GM23338 (cell line): ENCODE measurements at regions not wholly inside any gene's neighbourhood (a gene's known extent, or its start where the extent isn't known, plus 50 kb on each side); places are given as distances from the start of the nearest gene placed in this dataset.

Experiments
- ATAC-seq: fragments of 200-7000 bp; cut with Tn5 transposase; 3 replicates; pipeline ENCODE4 v1.9.1; 2020
- DNase-seq: peaks from one replicate; pipeline ENCODE4 v3.0.0-alpha.2; 2015; ENCODE audit warnings: low spot score
- H2AFZ ChIP-seq: fragments of 200-600 bp; sonication (generic); 2 replicates; pipeline ENCODE4 v1.8.0; 2016; ENCODE audit warnings: antibody characterized with exemption, mild to moderate bottlenecking, moderate library complexity
- H3F3A ChIP-seq: fragments of 200-600 bp; sonication (generic); replicated peaks from 2 replicates; pipeline ENCODE4 v1.8.0; 2017; ENCODE audit warnings: antibody characterized with exemption, mixed run types, low read depth
- H3K27ac ChIP-seq: fragments of 200-600 bp; sonication (generic); 2 replicates; pipeline ENCODE4 v1.6.1; 2016; ENCODE audit warnings: low read depth
- H3K27me3 ChIP-seq: fragments of 200-600 bp; sonication (generic); 2 replicates; pipeline ENCODE4 v1.8.0; 2016; ENCODE audit warnings: mild to moderate bottlenecking, mixed run types, moderate library complexity; ENCODE audit not compliant: insufficient read depth
- H3K36me3 ChIP-seq: fragments of 200-600 bp; sonication (generic); 2 replicates; pipeline ENCODE4 v1.8.0; 2016; ENCODE audit warnings: mild to moderate bottlenecking; ENCODE audit not compliant: insufficient read depth
- H3K4me1 ChIP-seq: fragments of 200-600 bp; sonication (generic); 2 replicates; pipeline ENCODE4 v1.8.0; 2016; ENCODE audit warnings: mild to moderate bottlenecking, moderate library complexity; ENCODE audit not compliant: insufficient read depth
- H3K4me2 ChIP-seq: fragments of 200-600 bp; sonication (generic); 2 replicates; pipeline ENCODE4 v1.7.1; 2017; ENCODE audit warnings: mixed run types
- H3K4me3 ChIP-seq: fragments of 200-600 bp; sonication (generic); 2 replicates; pipeline ENCODE4 v1.6.1; 2016; ENCODE audit warnings: mixed run types
- H3K79me2 ChIP-seq: fragments of 200-600 bp; sonication (generic); replicated peaks from 2 replicates; pipeline ENCODE4 v1.8.0; 2017; ENCODE audit warnings: mild to moderate bottlenecking; ENCODE audit not compliant: insufficient read depth
- H3K9me2 ChIP-seq: fragments of 200-600 bp; sonication (generic); 2 replicates; pipeline ENCODE4 v1.8.0; 2017; ENCODE audit not compliant: insufficient read depth
- H4K20me1 ChIP-seq: fragments of 200-600 bp; sonication (generic); replicated peaks from 2 replicates; pipeline ENCODE4 v1.8.0; 2017; ENCODE audit warnings: mild to moderate bottlenecking; ENCODE audit not compliant: insufficient read depth
- H3K27ac Mint-ChIP-seq: 2 replicates; pipeline ENCODE4 v1.8.0; 2020; ENCODE audit warnings: inconsistent platforms, mild to moderate bottlenecking, moderate library complexity, mixed read lengths
- H3K27me3 Mint-ChIP-seq: 3 replicates; pipeline ENCODE4 v1.8.0; 2022; ENCODE audit warnings: low read depth, mild to moderate bottlenecking, moderate library complexity, mixed read lengths, inconsistent platforms; ENCODE audit not compliant: insufficient read depth, poor library complexity
- H3K36me3 Mint-ChIP-seq: 3 replicates; pipeline ENCODE4 v1.8.0; 2021; ENCODE audit warnings: low read depth, mild to moderate bottlenecking, inconsistent platforms, moderate library complexity, mixed read lengths
- H3K4me1 Mint-ChIP-seq: 3 replicates; pipeline ENCODE4 v1.8.0; 2020; ENCODE audit warnings: mild to moderate bottlenecking, inconsistent platforms, mixed read lengths
- H3K4me3 Mint-ChIP-seq: 3 replicates; pipeline ENCODE4 v1.8.0; 2021; ENCODE audit warnings: moderate library complexity, mild to moderate bottlenecking, inconsistent platforms, mixed read lengths
- H3K9me3 Mint-ChIP-seq: 3 replicates; pipeline ENCODE4 v1.8.0; 2020; ENCODE audit warnings: moderate library complexity, mild to moderate bottlenecking, inconsistent platforms, mixed read lengths
- CTCF ChIP-seq, 2 experiments: fragments of 200-600 bp in 1 of 2; sonication (generic) in 1 of 2; conservative IDR thresholded peaks; 2 replicates each; pipeline versions ENCODE4 v1.5.1 to v1.6.1; 2016 to 2017; ENCODE audit warnings: antibody characterized with exemption in 2 of 2, low read depth in 2 of 2, mild to moderate bottlenecking in 2 of 2, moderate library complexity in 1 of 2
- NANOG ChIP-seq: IDR thresholded peaks from 2 replicates; pipeline ENCODE4 v1.6.1; 2016; ENCODE audit warnings: antibody characterized with exemption, borderline replicate concordance
- ZNF331 ChIP-seq: fragments of 250-450 bp; sonication (Bioruptor Pico); IDR thresholded peaks from 2 replicates; pipeline ENCODE4 v1.5.0; 2020; ENCODE audit warnings: low read depth, mild to moderate bottlenecking, moderate library complexity
- TF ChIP-seq, protein P1 (sequence below): fragments of 250-450 bp; sonication (Bioruptor Pico); IDR thresholded peaks from 2 replicates; pipeline ENCODE4 v1.5.0; 2020; ENCODE audit warnings: mild to moderate bottlenecking, moderate library complexity
- TF ChIP-seq, protein P2 (sequence below): IDR thresholded peaks from 2 replicates; pipeline ENCODE4 v1.6.1; 2016; ENCODE audit warnings: antibody characterized with exemption

DNA sequence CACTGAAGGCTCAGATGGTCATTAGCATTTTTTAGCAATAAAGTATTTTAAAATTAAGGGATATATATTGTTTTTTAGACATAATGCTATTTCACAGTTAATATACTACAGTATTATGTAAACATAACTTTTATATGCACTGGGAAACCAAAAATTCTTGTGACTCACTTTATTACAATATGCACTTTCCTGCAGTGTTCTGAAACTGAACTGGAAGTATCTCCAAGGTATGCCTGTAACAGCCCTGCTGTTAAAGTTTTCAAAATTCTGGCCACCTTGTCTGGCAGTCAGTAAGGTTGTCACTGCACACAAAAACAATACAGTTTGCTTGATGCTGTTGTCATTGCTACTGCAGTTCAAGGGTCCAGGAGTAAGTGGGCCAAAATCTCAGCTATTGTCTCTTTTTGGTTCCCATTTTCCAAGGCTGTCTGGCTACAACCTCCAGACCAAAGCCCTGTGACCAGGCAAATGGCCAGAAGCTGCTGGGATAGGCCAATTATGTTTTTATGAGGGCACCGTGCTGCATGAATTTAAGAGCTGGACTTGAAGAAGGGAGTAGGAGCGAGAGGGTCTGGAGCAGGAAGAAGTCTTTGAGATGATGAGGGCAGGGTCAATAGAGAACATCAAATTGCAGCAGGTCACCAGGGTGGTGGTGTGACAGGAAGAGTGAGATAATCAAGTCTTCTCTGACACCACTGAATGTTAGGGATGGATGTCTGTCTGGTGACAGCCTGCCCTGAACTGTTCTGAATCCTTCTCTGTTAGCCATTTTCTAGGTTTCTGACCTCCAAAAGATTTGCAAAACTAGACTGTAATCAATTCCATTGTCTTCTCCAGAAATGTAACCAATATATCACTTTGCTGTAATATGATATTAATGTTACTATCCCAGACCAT, 82.3 kb upstream of the CACHD1 start (continued):
- TF ChIP-seq, protein P1, sequence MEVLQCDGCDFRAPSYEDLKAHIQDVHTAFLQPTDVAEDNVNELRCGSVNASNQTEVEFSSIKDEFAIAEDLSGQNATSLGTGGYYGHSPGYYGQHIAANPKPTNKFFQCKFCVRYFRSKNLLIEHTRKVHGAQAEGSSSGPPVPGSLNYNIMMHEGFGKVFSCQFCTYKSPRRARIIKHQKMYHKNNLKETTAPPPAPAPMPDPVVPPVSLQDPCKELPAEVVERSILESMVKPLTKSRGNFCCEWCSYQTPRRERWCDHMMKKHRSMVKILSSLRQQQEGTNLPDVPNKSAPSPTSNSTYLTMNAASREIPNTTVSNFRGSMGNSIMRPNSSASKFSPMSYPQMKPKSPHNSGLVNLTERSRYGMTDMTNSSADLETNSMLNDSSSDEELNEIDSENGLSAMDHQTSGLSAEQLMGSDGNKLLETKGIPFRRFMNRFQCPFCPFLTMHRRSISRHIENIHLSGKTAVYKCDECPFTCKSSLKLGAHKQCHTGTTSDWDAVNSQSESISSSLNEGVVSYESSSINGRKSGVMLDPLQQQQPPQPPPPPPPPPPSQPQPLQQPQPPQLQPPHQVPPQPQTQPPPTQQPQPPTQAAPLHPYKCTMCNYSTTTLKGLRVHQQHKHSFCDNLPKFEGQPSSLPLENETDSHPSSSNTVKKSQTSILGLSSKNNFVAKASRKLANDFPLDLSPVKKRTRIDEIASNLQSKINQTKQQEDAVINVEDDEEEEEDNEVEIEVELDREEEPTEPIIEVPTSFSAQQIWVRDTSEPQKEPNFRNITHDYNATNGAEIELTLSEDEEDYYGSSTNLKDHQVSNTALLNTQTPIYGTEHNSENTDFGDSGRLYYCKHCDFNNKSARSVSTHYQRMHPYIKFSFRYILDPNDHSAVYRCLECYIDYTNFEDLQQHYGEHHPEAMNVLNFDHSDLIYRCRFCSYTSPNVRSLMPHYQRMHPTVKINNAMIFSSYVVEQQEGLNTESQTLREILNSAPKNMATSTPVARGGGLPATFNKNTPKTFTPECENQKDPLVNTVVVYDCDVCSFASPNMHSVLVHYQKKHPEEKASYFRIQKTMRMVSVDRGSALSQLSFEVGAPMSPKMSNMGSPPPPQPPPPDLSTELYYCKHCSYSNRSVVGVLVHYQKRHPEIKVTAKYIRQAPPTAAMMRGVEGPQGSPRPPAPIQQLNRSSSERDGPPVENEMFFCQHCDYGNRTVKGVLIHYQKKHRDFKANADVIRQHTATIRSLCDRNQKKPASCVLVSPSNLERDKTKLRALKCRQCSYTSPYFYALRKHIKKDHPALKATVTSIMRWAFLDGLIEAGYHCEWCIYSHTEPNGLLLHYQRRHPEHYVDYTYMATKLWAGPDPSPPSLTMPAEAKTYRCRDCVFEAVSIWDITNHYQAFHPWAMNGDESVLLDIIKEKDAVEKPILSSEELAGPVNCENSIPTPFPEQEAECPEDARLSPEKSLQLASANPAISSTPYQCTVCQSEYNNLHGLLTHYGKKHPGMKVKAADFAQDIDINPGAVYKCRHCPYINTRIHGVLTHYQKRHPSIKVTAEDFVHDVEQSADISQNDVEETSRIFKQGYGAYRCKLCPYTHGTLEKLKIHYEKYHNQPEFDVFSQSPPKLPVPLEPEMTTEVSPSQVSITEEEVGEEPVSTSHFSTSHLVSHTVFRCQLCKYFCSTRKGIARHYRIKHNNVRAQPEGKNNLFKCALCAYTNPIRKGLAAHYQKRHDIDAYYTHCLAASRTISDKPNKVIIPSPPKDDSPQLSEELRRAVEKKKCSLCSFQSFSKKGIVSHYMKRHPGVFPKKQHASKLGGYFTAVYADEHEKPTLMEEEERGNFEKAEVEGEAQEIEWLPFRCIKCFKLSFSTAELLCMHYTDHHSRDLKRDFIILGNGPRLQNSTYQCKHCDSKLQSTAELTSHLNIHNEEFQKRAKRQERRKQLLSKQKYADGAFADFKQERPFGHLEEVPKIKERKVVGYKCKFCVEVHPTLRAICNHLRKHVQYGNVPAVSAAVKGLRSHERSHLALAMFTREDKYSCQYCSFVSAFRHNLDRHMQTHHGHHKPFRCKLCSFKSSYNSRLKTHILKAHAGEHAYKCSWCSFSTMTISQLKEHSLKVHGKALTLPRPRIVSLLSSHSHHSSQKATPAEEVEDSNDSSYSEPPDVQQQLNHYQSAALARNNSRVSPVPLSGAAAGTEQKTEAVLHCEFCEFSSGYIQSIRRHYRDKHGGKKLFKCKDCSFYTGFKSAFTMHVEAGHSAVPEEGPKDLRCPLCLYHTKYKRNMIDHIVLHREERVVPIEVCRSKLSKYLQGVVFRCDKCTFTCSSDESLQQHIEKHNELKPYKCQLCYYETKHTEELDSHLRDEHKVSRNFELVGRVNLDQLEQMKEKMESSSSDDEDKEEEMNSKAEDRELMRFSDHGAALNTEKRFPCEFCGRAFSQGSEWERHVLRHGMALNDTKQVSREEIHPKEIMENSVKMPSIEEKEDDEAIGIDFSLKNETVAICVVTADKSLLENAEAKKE, result no peak
- no peak for TF ChIP-seq NANOG

DNA sequence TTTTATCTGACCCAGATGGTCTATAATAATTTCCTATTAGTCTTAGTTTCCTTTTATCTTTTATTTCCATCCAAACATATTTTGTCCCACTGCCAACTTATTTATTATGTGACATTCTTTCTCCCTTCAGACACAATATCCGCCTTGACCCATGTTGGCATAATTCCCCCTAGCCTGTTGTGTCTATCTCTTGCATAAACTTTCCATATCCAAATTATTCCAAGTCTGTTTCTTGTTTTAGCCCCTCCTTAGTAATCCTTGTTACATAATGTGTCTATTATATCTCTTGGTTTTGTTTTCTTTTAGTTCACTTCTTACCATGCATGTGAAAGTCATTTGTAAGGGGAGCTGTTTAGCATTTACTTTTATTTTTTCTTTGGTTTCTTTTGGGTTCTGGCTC, 81.6 kb upstream of the CACHD1 start:
- Mint-ChIP-seq H3K9me3 (peaks cover 16% of the 10 kb centered on the region), H3K36me3 (peaks cover 7% of the 10 kb centered on the region; the same call in 2 of the 3 replicates), H3K4me1 (peaks cover 13% of the 10 kb centered on the region), H3K27me3 (no peaks in the 10 kb centered on the region), H3K4me3 (no peak overlapping the region), H3K27ac (no peak overlapping the region)
- no peaks in the 10 kb centered on the region for H3K79me2 ChIP-seq
- no peaks in the 10 kb centered on the region for H3K9me2 ChIP-seq
- no peak for ATAC-seq
- H4K20me1 ChIP-seq, result no peaks in the 10 kb centered on the region
- no peaks in the 10 kb centered on the region for H3K36me3 ChIP-seq
- H3K4me1 ChIP-seq, result peaks cover 15% of the 10 kb centered on the region
- H3K27ac ChIP-seq, result no peak overlapping the region
- no peak overlapping the region for H3K4me3 ChIP-seq
- H3K27me3 ChIP-seq, result no peaks in the 10 kb centered on the region
- H2AFZ ChIP-seq, result no peak overlapping the region
- H3F3A ChIP-seq, result no peaks in the 10 kb centered on the region
- no peak overlapping the region for H3K4me2 ChIP-seq
- DNase-seq, result no peak
- TF ChIP-seq, protein P1, result no peak
- TF ChIP-seq, protein P2, sequence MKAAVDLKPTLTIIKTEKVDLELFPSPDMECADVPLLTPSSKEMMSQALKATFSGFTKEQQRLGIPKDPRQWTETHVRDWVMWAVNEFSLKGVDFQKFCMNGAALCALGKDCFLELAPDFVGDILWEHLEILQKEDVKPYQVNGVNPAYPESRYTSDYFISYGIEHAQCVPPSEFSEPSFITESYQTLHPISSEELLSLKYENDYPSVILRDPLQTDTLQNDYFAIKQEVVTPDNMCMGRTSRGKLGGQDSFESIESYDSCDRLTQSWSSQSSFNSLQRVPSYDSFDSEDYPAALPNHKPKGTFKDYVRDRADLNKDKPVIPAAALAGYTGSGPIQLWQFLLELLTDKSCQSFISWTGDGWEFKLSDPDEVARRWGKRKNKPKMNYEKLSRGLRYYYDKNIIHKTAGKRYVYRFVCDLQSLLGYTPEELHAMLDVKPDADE, result no peak
- TF ChIP-seq CTCF (conservative IDR thresholded peaks at IDR 0.05; ENCODE audit: low read depth in 2 of 2), result no peak
- no peak for TF ChIP-seq ZNF331 (CRISPR knock-in tag)
